ENCODE measurements at regions not wholly inside any gene's neighbourhood (a gene's known extent, or its start where the extent isn't known, plus 50 kb on each side); places are given as distances from the start of the nearest gene placed in this dataset.

GRCh38 chr4:116343809-116344208 is 741.6 kb downstream of the TRAM1L1 start:
- no peaks in the 10 kb centered on the region for H4K20me1 ChIP-seq (ENCODE audit: insufficient read depth, low read length)
- H3K4me1 ChIP-seq (ENCODE audit: insufficient read depth, low read length), result no peaks in the 10 kb centered on the region
- no peaks in the 10 kb centered on the region for H3K27me3 ChIP-seq (ENCODE audit: insufficient read depth, low read length)
- H3K9me3 ChIP-seq (ENCODE audit: low read depth, low read length), result no peaks in the 10 kb centered on the region
- no peak overlapping the region for H3K4me3 ChIP-seq (ENCODE audit: insufficient read depth, low read length)
- no peaks in the 10 kb centered on the region for H3K79me2 ChIP-seq (ENCODE audit: insufficient read depth, low read length)
- H2AFZ ChIP-seq (ENCODE audit: low read length), result no peak overlapping the region
- no peaks in the 10 kb centered on the region for H3K36me3 ChIP-seq (ENCODE audit: insufficient read depth, low read length)
- no peak overlapping the region for H3K4me2 ChIP-seq (ENCODE audit: insufficient read depth, low read length)
- no peak for TF ChIP-seq CTCF (IDR thresholded peaks at IDR 0.05; ENCODE audit: extremely low read depth, low read depth, low read length)
- no peak overlapping the region for H3K27ac ChIP-seq (ENCODE audit: low read depth, low read length)
- no peak for DNase-seq (ENCODE audit: insufficient read length, low spot score, missing footprints)

- Histone ChIP-seq H3K4me1 (ENCODE audit: insufficient read depth, low read length) (no peaks in the 10 kb centered on the region), H3K79me2 (ENCODE audit: insufficient read depth, low read length) (no peaks in the 10 kb centered on the region), H3K36me3 (ENCODE audit: insufficient read depth, low read length) (no peaks in the 10 kb centered on the region), H3K27me3 (ENCODE audit: insufficient read depth, low read length) (no peaks in the 10 kb centered on the region), H3K4me3 (ENCODE audit: insufficient read depth, low read length) (no peak overlapping the region), H3K27ac (ENCODE audit: low read depth, low read length) (no peak overlapping the region), H4K20me1 (ENCODE audit: insufficient read depth, low read length) (no peaks in the 10 kb centered on the region), H3K9me3 (ENCODE audit: low read depth, low read length) (no peaks in the 10 kb centered on the region), H2AFZ (ENCODE audit: low read length) (no peak overlapping the region), H3K4me2 (ENCODE audit: insufficient read depth, low read length) (no peak overlapping the region)
- no peak for DNase-seq (ENCODE audit: insufficient read length, low spot score, missing footprints)
- TF ChIP-seq CTCF (IDR thresholded peaks at IDR 0.05; ENCODE audit: extremely low read depth, low read depth, low read length), result no peak
Observed at GRCh38 chr4:116342143-116342542, 743.2 kb downstream of the TRAM1L1 start.

- H3K4me3 ChIP-seq (ENCODE audit: insufficient read depth, low read length), result no peak overlapping the region
- H3K4me1 ChIP-seq (ENCODE audit: insufficient read depth, low read length), result no peaks in the 10 kb centered on the region
- no peaks in the 10 kb centered on the region for H4K20me1 ChIP-seq (ENCODE audit: insufficient read depth, low read length)
- H3K9me3 ChIP-seq (ENCODE audit: low read depth, low read length), result no peaks in the 10 kb centered on the region
- TF ChIP-seq CTCF (IDR thresholded peaks at IDR 0.05; ENCODE audit: extremely low read depth, low read depth, low read length), result no peak
- no peaks in the 10 kb centered on the region for H3K27me3 ChIP-seq (ENCODE audit: insufficient read depth, low read length)
- H3K27ac ChIP-seq (ENCODE audit: low read depth, low read length), result no peak overlapping the region
- H3K79me2 ChIP-seq (ENCODE audit: insufficient read depth, low read length), result no peaks in the 10 kb centered on the region
- H3K4me2 ChIP-seq (ENCODE audit: insufficient read depth, low read length), result no peak overlapping the region
- no peak for DNase-seq (ENCODE audit: insufficient read length, low spot score, missing footprints)
- no peaks in the 10 kb centered on the region for H3K36me3 ChIP-seq (ENCODE audit: insufficient read depth, low read length)
- H2AFZ ChIP-seq (ENCODE audit: low read length), result no peak overlapping the region
Observed at GRCh38 chr4:116332508-116332907, 752.9 kb downstream of the TRAM1L1 start.

DNA sequence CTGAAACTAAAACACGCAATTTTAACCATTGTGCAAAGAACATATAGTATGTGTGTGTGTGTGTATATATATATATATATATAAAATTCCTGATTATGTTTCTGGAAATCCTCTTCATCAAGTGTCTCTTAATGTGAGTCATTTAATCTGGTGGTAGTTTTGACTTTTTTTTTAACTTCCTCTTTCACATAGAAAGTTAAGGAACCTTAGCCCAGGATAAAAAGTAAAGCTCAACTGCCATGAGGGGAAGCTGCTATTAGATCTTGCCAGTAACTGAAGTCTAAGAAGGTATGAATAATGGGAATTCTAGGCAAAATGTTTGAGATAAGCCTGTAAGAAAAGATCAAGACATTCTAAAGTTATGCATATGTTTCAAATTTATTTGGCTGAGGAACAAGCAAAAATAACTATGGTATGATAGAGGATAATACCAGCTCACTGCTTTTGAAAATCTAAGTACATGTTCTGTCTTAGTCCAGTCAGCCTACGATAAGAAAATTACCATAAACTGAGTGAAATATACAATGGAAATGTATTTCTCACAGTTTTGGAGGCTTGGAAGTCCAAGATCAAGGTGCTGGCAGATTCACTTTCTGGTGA is 757.0 kb downstream of the TRAM1L1 start:
- Histone ChIP-seq H3K36me3 (ENCODE audit: insufficient read depth, low read length) (no peaks in the 10 kb centered on the region), H3K27ac (ENCODE audit: low read depth, low read length) (no peak overlapping the region), H3K4me2 (ENCODE audit: insufficient read depth, low read length) (no peak overlapping the region), H2AFZ (ENCODE audit: low read length) (no peak overlapping the region), H3K4me1 (ENCODE audit: insufficient read depth, low read length) (no peaks in the 10 kb centered on the region), H3K79me2 (ENCODE audit: insufficient read depth, low read length) (no peaks in the 10 kb centered on the region), H4K20me1 (ENCODE audit: insufficient read depth, low read length) (no peaks in the 10 kb centered on the region), H3K9me3 (ENCODE audit: low read depth, low read length) (no peaks in the 10 kb centered on the region), H3K27me3 (ENCODE audit: insufficient read depth, low read length) (no peaks in the 10 kb centered on the region), H3K4me3 (ENCODE audit: insufficient read depth, low read length) (no peak overlapping the region)
- TF ChIP-seq CTCF (IDR thresholded peaks at IDR 0.05; ENCODE audit: extremely low read depth, low read depth, low read length), result no peak
- DNase-seq (ENCODE audit: insufficient read length, low spot score, missing footprints), result no peak

All from osteoblast (primary cell).